ENCODE measurements at regions not wholly inside any gene's neighbourhood (a gene's known extent, or its start where the extent isn't known, plus 50 kb on each side); places are given as distances from the start of the nearest gene placed in this dataset.
"Not testable (repeated sequence)": the region's sequence is repeated elsewhere in the genome, so short reads cannot be mapped to it uniquely, and the experiment has no call there.

DNA sequence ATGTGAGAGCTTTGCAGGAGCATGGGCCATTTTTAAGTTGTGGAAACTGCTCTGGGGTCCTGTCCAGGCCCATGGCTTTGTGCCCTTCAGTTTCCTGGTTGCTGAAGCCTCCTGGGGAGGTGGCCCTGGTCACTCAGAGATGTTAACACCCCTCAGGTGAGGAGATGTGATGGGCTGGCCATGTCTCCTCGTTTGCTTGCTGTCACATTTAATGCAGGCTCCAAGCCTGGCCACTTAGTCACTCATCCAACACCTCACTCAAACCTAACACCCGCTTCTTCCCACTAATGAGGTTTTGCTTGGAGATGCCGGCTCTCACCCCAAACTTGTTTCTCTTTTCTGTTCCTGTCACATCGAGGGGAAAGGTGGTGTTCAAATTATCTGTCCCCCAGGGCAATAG lies 192.7 kb downstream of the PTPRU start:
- DNase-seq = no peak

DNA sequence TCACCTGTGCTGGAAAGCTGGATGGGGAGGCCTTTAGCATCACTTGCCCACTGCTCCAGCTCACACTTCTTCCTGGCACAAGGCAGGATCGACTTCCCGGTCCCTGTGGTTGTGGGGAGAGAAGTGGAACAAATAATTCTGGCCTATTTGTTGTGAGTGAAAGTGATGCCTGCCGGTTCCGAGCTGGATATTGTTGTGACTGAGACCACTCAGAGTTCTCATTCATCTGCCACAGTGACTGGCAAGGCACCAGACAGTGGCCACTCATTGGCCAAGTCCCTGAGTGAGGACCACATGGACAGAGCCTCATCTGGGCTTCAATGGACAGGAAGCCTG lies 191.9 kb downstream of the PTPRU start:
- DNase-seq = no peak

DNA sequence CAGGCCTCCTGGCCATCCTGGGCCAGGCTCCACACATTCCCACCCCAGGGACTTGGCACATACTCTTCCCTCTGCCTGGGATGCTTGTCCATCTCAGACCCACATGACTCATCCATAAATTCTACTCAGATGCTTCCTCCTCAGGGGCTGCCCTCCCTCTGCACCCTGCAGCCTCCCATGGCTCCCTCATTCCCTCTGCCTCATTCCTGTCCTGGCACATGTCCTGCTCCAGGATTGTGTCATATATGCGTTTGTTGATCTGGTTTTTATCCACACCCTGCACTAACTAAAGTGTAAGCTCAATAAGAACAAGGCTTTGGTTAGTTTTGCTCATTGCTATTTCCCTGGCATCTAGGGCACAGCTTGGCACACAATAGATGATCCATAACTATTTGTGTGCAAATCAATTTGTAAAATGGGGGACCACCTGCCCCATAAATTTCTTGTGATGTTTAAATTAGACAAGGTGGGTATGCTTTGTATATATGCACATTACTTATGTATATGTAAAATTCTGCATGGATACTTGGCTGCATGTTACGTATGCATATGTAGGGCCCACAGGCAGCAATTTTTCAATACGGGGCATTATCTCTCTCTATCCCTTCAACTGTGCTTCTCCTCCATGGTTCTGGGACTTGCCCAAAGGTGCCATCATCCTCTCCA lies 191.4 kb downstream of the PTPRU start:
- no peak for DNase-seq

DNA sequence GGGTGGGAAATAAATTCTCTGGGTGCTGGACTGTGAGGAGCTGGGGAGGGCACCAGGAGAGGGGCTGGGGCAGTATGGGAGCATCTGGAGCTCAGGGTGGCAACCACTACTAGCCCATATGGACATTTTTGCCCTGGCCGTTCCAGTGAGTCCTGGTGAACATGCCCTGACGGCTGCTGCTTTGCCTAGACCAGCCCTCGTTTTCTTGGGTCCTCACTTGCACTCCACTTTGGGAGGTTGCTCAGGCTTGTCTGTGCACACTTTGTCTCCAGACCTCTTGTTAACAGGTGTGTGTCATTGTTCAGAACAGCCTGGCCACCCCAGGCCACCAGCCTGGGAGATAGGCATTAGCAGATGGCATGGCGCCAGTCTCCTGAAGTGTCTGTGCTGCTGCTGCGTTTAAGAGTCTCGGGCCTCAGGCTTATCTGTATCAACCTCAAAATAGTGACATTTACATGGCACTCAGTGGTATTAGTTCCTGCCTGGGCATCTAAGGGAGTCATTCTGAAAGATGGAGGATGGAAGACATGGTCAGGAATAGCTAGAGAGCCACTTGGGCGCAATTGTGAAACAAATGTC lies 190.5 kb downstream of the PTPRU start:
- peak; percentile 89 for DNase-seq

DNA sequence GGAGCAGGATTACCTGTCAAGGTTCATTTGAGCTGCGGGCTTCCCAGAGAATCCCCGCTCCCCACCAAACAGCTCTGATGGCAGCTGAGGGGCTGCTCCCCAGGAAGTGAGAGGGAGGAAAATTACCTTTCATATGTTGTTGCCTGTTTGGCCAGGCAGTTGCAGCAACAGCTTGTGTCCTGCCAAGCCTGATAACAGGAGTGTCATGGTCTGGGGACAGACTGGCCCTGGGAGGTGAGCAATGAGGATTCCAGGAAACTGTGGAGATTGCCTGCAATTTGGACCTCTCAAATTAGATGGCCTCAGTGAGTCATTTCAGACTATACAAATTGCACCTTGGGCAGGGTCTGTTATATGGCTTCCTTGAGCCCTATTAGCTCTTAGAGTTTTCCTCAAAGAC lies 189.3 kb downstream of the PTPRU start:
- no peak for DNase-seq

DNA sequence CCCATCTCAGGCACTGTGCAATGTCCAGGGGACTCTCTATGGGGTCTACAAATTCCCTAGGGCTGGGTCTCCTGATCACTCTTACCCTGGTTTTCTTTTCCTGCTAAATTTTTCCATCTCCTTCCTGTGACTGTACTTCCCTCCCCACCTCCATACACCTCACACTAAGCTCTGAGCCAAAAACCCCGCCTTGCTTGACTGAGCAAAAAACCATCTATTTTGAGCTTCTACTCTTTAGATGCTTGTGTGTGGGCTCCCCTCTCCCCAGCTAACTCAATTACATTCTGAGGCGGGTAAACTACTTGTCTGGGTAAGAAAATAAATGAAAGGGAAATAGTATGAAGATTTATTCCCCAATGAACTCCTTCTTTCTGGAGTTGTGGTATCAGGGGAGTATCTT lies 187.9 kb downstream of the PTPRU start:
- DNase-seq = no peak

DNA sequence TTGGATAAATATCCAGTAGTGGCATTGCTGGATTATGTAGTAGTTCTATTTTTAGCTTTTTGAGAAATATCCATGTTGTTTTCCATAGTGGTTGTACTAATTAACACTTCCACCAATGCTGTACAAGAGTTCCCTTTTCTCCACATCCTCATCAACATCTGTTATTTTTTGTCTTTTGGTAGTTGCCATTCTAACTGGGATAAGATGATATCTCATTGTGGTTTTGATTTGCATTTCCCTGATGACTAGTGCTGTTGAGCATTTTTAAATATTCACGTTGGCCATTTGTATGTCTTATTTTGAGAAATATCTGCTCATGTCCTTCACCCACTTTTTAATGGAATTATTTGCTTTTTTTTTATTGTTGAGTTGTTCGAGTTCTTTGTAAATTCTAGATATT lies 183.9 kb downstream of the PTPRU start:
- no peak for DNase-seq

DNA sequence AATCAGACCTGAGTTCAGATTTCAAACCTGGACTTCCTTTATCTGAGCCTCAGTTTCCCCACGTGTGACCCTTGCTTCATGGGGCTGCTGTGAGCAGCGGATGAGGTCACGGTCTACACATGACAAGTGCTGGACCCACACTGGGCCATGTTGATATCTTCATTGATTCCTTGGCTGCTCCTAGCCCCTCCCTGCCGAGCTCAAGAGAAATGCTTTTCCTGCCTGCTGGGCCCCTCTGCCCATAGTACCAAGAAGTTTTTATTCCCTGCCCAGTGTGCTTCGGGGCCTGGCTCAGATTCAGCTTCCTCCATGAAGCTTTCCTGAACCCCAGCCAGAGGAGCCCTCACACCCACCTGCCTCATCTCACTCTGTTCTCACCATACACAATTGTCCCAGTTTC lies 181.6 kb downstream of the PTPRU start:
- no peak for DNase-seq

DNA sequence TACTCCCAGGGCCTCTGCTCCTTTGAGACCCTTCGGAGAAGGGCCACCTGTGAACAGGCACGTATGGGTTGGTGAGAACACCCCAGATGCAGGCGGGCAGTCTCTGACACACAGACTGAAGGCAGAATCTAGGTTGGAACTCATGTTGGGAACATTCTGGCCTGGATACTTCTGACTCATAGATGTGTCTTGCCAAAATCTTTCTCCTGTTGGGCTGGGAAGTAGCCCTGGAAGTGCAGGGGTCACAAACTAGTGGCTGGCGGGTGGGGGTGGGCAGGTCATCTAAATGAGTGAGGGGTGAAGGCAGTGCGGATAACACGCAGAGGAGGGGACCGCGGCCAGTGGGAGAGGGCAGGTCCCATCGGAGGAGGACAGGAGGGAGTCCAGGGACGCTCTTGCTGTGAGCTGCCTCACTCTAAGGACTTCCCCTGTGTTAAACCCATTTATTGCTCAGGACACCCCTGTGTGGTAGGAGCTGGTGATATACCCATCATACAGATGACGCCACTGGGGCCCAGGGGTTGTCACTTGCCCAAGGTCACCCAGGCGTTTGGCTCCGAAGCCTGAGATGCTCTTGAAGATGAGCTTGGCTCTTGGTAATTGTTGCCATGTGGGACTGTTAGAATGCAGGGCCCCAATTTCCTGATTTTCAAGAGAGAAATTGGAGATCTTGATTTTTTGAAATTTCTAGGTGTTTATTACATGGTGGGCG lies 181.0 kb downstream of the PTPRU start:
- DNase-seq = no peak

DNA sequence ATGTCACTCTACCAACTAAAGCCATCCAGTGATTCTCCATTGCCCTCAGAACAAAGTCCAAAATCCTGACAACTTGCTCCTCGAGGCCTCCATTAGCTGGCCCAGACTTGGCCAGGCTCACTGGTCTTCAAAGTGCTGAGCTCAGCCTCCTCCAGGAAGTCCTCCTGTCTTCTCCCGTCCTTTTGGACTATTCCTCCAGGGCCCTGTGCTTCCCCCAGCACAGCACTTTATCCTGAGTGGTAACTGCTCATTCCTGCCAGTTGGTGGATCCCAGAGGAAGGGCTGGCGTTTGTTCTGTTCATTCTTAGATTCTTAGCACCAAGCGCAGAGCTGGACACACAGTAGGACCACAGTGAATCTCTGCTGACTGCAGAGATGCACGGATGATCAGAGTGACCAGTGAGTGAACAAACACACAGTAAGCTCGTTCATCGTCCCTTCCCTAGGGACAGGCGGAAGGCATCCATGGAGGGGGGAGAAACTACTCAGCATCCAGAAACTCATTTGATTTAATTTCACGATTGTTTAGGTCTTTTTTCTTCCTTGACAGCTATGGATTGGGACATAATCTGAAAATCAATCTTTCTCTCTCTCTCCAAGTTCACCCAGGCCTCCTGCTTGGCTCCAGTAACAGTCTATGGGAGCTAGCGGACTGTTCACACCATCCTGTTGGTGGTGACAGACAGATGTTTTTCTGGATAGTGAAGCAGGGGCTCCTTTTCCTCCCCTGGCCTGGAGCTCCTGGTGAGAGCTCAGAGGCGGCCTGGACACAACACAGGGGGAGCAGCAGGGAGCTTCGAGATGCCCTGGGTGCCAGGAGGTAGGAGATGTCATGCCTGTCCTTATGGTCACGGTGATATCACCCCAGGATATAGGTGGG lies 180.2 kb downstream of the PTPRU start:
- no peak for DNase-seq

DNA sequence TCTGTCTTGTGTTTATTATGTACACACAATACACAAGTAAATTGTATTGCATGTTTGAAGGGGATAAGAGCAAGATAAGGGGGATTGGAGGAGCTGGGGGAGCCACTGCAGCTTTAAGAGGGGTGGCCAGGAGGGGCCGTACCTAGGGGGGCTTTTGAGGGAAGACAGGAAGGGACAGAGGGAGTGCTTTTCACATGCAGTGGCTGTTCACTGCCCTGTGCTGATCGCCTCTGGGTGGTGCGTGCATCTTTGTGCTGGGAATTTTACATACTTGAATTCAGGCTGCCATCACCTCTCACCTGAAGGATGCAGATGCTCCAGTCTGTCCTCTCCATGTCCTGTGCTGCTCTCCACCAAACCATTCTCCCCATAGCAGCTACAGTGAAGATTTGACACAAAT lies 179.5 kb downstream of the PTPRU start:
- DNase-seq = no peak

DNA sequence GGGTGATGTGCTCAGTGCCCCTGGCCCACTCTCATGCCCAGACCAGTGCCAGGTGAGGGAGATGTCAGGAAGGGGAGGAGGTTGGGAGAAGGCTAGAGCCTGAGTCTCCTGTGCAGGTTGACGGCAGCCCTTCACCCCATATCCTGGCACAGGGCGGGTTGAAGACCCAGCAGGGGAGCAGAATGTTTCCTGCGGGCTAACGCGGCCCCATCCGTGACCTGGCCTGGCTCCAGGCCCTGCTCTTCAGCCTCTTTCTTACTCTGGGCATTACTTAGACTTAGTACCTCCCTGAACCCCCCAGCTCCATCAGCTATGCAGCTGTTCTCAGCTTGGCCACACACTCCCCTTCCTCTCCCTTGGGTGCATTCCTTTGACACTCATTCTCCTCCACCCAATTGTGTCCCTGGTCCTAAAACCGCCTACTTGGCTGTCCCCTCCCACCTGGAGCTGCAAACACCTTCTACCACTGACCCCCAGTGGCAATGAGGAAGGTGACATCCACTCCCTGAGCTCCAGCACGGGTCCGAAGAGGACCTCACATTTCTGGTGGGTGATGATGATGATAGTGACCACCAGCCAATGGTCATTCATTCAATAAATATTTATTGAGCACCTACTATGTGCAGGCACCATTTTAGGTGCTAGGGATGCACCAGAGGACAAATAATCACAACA lies 179.0 kb downstream of the PTPRU start:
- peak; percentile 67 for DNase-seq

DNA sequence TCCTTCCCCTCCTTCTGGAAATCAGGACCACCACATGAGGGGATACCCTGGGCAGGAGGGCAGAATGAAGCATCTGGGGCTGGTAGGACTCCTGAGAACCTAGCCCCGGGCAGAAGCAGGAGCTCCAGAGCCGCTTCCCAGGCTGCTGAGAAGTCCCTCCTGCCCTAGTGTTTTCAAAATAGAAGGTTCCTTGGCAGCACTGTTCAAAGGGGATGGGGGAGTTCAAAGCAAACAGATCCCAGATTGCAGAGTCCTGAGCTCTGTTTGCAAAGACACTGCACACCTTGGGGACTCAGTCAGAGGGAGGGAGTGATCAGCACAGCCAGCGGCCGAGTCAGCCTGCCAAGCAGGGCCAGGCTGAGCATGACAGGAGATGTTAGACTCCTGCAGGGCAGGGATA lies 177.8 kb downstream of the PTPRU start:
- no peak for DNase-seq

DNA sequence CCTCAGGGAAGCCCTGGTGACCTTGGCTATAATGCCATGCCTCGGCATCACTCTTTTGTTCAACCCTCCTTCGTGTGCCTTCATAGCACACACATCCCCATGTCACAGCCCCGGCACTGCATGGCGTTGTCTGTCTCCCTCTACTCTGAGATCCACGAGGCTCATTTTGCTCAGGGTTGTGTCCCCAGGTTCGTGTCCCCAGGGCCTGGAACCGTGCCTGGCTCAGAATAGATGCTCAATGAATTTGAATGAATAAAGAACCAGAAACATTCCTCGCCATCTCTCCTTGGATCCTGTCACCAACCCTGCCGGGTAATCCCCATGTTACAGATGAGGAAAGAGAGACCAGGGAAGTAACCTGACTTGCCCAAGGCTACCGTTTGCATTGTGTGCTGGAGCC lies 177.3 kb downstream of the PTPRU start:
- no peak for DNase-seq

DNA sequence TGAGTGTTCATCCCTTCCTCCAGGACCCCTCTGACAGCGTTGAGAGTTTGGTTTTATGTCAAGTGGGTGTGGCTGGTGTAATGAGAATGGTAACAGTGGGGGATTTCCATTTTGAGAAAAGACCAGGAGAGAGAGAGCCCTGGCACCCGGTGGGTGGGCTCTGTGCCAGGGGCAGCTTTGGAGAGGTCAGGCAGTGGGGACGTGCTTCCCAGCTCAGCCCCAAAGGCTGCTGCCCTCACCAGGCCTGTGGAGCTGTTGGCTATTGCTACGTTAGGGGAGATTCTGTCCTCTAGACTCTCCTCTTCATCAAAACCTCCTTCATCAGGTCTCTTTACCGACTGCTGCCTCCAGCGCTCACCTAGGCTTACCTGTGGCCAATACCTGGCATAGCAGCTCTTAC lies 176.3 kb downstream of the PTPRU start:
- DNase-seq = peak; percentile 60

DNA sequence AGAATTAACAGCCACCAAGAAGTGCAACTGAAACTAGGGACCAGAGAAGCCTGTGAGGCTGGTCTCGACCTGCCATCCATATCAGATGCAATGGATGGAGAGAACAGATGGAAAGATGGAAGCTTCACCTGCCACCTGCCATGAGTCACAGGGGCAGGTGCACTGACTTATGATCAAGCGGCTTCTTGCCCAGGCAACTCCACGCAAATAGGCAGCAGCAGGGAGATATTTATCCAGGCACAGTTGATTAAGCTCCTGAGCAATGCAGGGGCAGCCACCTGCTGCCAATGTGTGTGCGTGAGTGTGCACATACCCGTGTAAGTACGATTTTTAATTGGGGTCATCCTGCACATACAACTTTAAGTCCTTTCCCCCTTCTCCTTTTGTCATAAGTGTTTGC lies 174.2 kb downstream of the PTPRU start:
- peak; percentile 92 for DNase-seq

DNA sequence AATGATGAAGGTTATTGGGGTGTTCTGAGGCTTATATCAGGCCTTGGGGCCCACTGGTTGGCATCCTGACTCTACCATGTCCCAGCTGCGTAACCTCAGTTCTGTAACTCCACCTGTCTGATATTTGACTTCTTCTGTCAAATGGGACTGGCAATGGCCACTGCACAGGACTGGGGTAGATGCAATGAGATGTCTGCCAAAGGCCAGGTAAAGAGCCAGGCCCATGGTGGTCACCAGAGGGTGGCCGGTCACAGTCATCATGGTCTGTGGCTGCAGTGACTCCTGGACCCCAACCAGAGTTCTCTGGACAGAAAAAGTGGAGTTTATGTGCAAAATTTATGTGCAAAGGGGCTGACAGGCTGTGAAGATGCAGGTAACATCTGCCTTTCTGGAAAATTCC lies 173.3 kb downstream of the PTPRU start:
- no peak for DNase-seq

DNA sequence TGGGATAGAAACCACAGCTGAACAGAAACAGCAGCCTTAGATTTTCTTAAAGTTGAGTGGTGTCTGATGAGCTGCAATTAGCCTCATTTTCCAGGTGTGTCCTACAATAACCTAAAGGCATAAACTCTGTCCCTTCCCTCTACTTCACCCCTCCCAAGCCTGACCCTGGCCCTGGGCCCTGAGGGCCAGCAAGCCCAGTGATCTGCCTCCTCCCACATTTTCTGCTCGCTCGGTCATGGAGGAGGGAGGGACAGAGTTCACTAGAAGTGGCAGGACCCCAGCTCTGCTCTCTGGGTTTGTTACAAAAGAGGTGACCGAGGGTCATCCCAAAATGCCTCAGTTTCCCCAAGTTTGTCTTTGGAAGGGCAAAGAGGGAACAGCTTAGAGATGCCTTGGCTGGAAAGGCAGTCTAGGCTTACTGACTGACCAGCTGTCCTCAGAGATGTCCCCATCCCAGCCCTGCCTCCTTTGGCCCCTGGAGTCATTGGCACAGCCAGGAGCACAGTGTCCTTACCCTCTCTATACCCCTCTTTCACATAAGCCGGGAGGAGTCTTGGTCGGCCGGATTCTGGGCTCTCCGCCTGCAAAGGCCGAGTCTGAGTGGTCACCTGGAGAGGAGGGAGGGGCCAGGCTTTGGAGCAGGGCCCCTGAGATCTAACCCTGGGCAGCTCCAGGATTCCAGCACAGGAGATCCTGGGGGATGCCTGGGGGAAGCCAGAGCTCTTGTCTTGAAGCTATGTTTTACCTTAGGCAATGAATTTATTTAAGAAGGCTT lies 172.7 kb downstream of the PTPRU start:
- no peak for DNase-seq

DNA sequence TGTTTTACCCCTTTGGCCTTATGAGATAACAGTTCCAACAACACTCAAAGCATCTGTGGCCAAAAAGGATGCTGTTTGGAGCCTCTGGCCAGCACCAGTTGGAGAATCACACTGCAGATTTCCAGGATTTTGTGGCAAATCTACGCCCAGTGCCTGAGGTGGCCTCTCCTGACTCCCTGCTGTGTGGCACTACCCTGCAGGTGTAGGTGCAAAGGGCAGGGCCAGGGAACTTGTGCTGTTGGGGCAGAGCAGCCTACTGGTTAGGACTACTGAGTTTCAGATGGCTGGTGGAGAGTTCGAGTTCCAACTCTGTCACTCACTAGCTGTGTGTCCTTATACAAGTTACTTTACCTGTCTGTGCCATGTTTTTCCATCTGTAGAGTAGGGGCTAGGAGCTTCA lies 170.5 kb downstream of the PTPRU start:
- DNase-seq = no peak

DNA sequence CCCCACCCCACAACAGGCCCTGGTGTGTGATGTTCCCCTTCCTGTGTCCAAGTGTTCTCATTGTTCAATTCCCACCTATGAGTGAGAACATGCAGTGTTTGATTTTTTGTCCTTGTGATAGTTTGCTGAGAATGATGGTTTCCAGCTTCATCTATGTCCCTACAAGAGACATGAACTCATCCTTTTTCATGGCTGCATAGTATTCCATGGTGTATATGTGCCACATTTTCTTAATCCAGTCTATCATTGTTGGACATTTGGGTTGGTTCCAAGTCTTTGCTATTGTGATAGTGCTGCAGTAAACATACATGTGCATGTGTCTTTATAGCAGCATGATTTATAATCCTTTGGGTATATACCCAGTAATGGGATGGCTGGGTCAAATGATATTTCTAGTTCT lies 163.9 kb downstream of the PTPRU start:
- DNase-seq = not testable (repeated sequence)

DNA sequence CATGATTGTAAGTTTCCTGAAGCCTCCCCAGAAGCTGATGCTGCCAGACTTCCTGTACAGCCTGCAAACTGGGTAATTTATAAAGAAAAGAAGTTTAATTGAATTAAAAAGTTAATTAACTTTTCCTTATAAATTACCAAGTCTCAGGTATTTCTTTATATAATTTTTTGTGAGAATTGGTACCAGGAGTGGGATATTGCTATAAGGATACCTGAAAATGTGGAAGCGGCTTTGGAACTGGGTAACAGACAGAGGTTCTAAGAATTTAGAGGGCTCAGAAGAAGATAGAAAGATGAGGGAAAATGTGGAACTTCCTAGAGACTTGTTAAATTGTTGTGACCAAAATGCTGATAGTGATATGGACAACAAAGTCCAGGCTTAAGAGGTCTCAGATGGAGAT lies 163.1 kb downstream of the PTPRU start:
- DNase-seq = no peak

DNA sequence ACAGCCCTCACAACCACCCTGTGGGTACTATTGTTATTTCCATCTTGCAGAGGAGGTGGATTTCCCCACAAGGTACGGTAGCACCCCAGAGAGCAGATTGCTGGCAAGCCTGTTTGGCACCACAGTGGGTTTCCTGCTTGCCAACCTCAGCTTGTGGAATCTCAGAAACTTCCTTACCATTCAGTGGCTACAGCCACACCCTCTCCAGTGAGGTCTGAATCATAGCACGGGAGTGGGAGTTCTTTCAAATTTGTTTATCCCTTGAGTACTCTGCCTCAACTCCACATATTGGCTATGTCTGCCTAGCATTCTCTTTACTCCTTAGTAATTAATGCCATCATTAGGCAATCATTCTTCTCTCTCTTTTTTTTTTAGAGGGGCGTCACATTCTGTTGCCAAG lies 162.1 kb downstream of the PTPRU start:
- no peak for DNase-seq
